Kidney (tissue), 13 donors: ENCODE measurements at regions not wholly inside any gene's neighbourhood (a gene's known extent, or its start where the extent isn't known, plus 50 kb on each side); places are given as distances from the start of the nearest gene placed in this dataset.

Experiments
- DNase-seq, 5 donors: peaks; one replicate each; pipeline ENCODE4 v3.0.0-alpha.2; 2013 to 2020
- FAIRE-seq: peaks from 2 replicates; lab custom pipeline; 2012; peaks lifted over from hg19 to GRCh38; lab: Jason Lieb, UNC
- H3K27ac ChIP-seq, 2 donors: one replicate each; pipeline ENCODE4 v1.7.0; 2013; ENCODE audit warnings: low read depth in 2 of 2, low read length in 2 of 2, inconsistent platforms in 1 of 2
- H3K27me3 ChIP-seq: one replicate; pipeline ENCODE4 v1.7.1; 2013; ENCODE audit warnings: low read length, inconsistent platforms; ENCODE audit not compliant: control insufficient read depth, insufficient read depth
- H3K36me3 ChIP-seq, 3 donors: one replicate each; pipeline versions ENCODE4 v1.7.0 to v1.7.1; 2013; ENCODE audit warnings: low read length in 3 of 3, control low read depth in 1 of 3, inconsistent platforms in 1 of 3; ENCODE audit not compliant: insufficient read depth in 3 of 3, control insufficient read depth in 2 of 3
- H3K4me1 ChIP-seq, 3 donors: one replicate each; pipeline versions ENCODE4 v1.7.0 to v1.7.1; 2013; ENCODE audit warnings: low read length in 3 of 3, inconsistent platforms in 1 of 3, low read depth in 1 of 3; ENCODE audit not compliant: control insufficient read depth in 2 of 3, insufficient read depth in 2 of 3
- H3K4me3 ChIP-seq, 3 donors: one replicate each; pipeline versions ENCODE4 v1.7.0 to v1.8.1; 2013; ENCODE audit warnings: low read length in 3 of 3, control low read depth in 1 of 3, inconsistent platforms in 1 of 3
- H3K9ac ChIP-seq, 3 donors: one replicate each; pipeline versions ENCODE4 v1.7.0 to v1.7.1; 2013; ENCODE audit warnings: low read length in 3 of 3, control low read depth in 1 of 3, inconsistent platforms in 1 of 3
- H3K9me3 ChIP-seq, 3 donors: one replicate each; pipeline versions ENCODE4 v1.7.0 to v1.7.1; 2013; ENCODE audit warnings: low read length in 3 of 3, control low read depth in 1 of 3, inconsistent platforms in 1 of 3; ENCODE audit not compliant: control insufficient read depth in 2 of 3, insufficient read depth in 1 of 3
- CTCF ChIP-seq: IDR thresholded peaks from 3 replicates; pipeline ENCODE4 v1.5.1; 2012; ENCODE audit warnings: mild to moderate bottlenecking, moderate library complexity, borderline replicate concordance; ENCODE audit not compliant: insufficient read depth; ENCODE audit errors: extremely low read depth
- intact Hi-C: fragments of 100-400 bp; cut with DNase I; formaldehyde crosslinking; loops from one replicate; pipeline ENCODE4 v1.11.1; 2022
- donor health status: control.
- donor health status: control.
- donor health status: control.
- donor health status: control.
- donor health status: control.
- donor health status: DM: yes; HTN: yes; CAD: no.
- donor health status: Normal renal cell carcinoma (clear cell type).

GRCh38 chr4:138894709-138895108 lies 120.9 kb upstream of the NOCT start:
- no peaks in the 10 kb centered on the region for H3K9me3 ChIP-seq
- H3K4me1 ChIP-seq = no peaks in the 10 kb centered on the region
- no peak overlapping the region for H3K9ac ChIP-seq
- H3K4me3 ChIP-seq = no peak overlapping the region
- no peaks in the 10 kb centered on the region for H3K27me3 ChIP-seq
- H3K27ac ChIP-seq = no peak overlapping the region
- no peak for FAIRE-seq
- DNase-seq = no peak
- intact Hi-C loops = no loop called here
- H3K36me3 ChIP-seq = no peaks in the 10 kb centered on the region
- no peak for TF ChIP-seq CTCF

- H3K9me3 ChIP-seq = no peaks in the 10 kb centered on the region
- intact Hi-C loops = no loop called here
- no peak overlapping the region for H3K27ac ChIP-seq
- H3K4me1 ChIP-seq = no peaks in the 10 kb centered on the region
- DNase-seq (no peak), FAIRE-seq (no peak)
- H3K9ac ChIP-seq = no peak overlapping the region
- H3K36me3 ChIP-seq = no peaks in the 10 kb centered on the region
- H3K4me3 ChIP-seq = no peak overlapping the region
- TF ChIP-seq CTCF = no peak
- no peaks in the 10 kb centered on the region for H3K27me3 ChIP-seq
Measured at GRCh38 chr4:138894011-138894410, 121.6 kb upstream of the NOCT start.

- Histone ChIP-seq H3K9ac (no peak overlapping the region), H3K9me3 (no peaks in the 10 kb centered on the region), H3K36me3 (no peaks in the 10 kb centered on the region), H3K4me1 (no peaks in the 10 kb centered on the region), H3K27ac (no peak overlapping the region), H3K27me3 (no peaks in the 10 kb centered on the region), H3K4me3 (no peak overlapping the region)
- TF ChIP-seq CTCF = no peak
- DNase-seq = no peak
- no peak for FAIRE-seq
- intact Hi-C loops = no loop called here
Measured at GRCh38 chr4:138892483-138893407, 122.8 kb upstream of the NOCT start.
